ENCODE measurements at regions not wholly inside any gene's neighbourhood (a gene's known extent, or its start where the extent isn't known, plus 50 kb on each side); places are given as distances from the start of the nearest gene placed in this dataset.
"Not testable (repeated sequence)": the region's sequence is repeated elsewhere in the genome, so short reads cannot be mapped to it uniquely, and the experiment has no call there.

DNA sequence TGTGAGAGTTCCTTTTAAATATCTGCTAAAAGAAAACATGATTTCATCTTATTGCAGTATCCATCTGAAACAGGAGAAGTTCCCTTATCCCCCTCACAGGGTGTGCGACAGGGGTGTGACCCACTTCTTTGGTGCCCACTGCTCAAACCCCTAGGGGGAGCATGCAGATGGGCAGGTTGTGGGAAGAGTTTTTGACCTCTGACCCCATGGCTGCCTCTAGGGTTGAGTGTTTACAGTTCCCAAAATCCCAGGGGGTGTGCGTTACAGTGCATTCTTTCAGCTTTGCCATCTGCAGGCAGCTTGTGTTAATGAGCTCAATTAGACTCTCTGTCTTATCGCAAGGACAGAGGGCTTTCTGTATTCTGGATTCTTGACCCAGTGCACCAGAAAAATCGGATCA is 443.2 kb upstream of the FRG2C start:
- TF ChIP-seq, protein P1, sequence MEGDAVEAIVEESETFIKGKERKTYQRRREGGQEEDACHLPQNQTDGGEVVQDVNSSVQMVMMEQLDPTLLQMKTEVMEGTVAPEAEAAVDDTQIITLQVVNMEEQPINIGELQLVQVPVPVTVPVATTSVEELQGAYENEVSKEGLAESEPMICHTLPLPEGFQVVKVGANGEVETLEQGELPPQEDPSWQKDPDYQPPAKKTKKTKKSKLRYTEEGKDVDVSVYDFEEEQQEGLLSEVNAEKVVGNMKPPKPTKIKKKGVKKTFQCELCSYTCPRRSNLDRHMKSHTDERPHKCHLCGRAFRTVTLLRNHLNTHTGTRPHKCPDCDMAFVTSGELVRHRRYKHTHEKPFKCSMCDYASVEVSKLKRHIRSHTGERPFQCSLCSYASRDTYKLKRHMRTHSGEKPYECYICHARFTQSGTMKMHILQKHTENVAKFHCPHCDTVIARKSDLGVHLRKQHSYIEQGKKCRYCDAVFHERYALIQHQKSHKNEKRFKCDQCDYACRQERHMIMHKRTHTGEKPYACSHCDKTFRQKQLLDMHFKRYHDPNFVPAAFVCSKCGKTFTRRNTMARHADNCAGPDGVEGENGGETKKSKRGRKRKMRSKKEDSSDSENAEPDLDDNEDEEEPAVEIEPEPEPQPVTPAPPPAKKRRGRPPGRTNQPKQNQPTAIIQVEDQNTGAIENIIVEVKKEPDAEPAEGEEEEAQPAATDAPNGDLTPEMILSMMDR (conservative IDR thresholded peaks at IDR 0.05), result no peak
- Mint-ChIP-seq H3K4me3 (no peak overlapping the region), H3K4me1 (ENCODE audit: unreplicated experiment) (no peaks in the 10 kb centered on the region), H3K27ac (no peak overlapping the region), H3K9me3 (no peaks in the 10 kb centered on the region), H3K36me3 (no peaks in the 10 kb centered on the region), H3K27me3 (peaks cover 5% of the 10 kb centered on the region)
- DNase-seq (ENCODE audit: extremely low spot score, unreplicated experiment), result no peak

DNA sequence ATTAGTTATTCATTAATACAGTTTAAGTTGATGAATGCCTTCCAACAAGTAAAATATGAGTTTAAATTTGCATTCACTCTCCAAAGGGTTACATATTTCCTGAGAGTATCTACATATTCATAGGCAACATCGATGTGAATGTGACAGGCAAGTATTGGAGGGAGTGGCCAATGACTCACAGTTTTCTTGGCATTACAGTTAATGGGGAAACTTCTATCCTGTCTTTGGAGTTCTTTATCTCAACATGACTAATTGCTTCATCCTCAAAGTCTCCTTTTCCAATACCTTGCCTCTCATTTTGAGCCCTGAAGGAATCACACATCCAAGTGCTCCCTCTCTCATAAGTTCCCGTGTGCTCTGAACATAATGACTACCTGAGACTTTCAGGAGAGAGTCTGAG is 439.7 kb upstream of the FRG2C start:
- H3K27ac Mint-ChIP-seq, result no peak overlapping the region
- TF ChIP-seq, protein P1 (conservative IDR thresholded peaks at IDR 0.05), result no peak
- no peaks in the 10 kb centered on the region for H3K9me3 Mint-ChIP-seq
- DNase-seq (ENCODE audit: extremely low spot score, unreplicated experiment), result no peak
- H3K4me3 Mint-ChIP-seq, result no peak overlapping the region
- no peaks in the 10 kb centered on the region for H3K36me3 Mint-ChIP-seq
- H3K27me3 Mint-ChIP-seq, result peaks cover 5% of the 10 kb centered on the region
- no peaks in the 10 kb centered on the region for H3K4me1 Mint-ChIP-seq (ENCODE audit: unreplicated experiment)

DNA sequence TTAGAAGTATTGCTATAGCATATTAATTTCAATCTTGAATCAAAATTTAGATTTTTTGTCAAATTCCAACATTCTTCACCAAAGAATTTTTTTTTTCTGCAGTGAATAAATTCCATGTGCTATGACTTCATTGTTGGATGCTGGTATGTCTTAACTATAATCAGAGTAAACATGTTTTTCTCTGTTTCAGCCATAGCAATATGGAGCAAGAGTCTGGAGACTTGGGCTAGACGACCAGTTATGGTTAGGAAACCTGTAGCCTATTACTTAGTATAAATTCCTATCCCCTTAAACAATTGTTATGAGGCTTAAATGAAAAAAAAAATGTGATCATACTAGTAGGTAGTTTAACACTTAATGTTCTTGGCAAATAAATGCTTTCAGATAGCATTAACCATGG is 431.9 kb upstream of the FRG2C start:
- peaks cover 3% of the 10 kb centered on the region for H3K27me3 Mint-ChIP-seq
- TF ChIP-seq, protein P1 (conservative IDR thresholded peaks at IDR 0.05), result no peak
- H3K27ac Mint-ChIP-seq, result no peak overlapping the region
- no peaks in the 10 kb centered on the region for H3K36me3 Mint-ChIP-seq
- H3K4me1 Mint-ChIP-seq (ENCODE audit: unreplicated experiment), result peaks cover 14% of the 10 kb centered on the region
- no peak overlapping the region for H3K4me3 Mint-ChIP-seq
- no peak for DNase-seq (ENCODE audit: extremely low spot score, unreplicated experiment)
- no peaks in the 10 kb centered on the region for H3K9me3 Mint-ChIP-seq

GRCh38 chr3:75235631-75236030 is 428.5 kb upstream of the FRG2C start:
- TF ChIP-seq, protein P1 (conservative IDR thresholded peaks at IDR 0.05), result no peak
- Mint-ChIP-seq H3K27me3 (peaks cover 3% of the 10 kb centered on the region), H3K4me3 (no peak overlapping the region), H3K4me1 (ENCODE audit: unreplicated experiment) (peaks cover 14% of the 10 kb centered on the region), H3K36me3 (no peaks in the 10 kb centered on the region), H3K9me3 (no peaks in the 10 kb centered on the region), H3K27ac (no peak overlapping the region)
- DNase-seq (ENCODE audit: extremely low spot score, unreplicated experiment), result no peak

DNA sequence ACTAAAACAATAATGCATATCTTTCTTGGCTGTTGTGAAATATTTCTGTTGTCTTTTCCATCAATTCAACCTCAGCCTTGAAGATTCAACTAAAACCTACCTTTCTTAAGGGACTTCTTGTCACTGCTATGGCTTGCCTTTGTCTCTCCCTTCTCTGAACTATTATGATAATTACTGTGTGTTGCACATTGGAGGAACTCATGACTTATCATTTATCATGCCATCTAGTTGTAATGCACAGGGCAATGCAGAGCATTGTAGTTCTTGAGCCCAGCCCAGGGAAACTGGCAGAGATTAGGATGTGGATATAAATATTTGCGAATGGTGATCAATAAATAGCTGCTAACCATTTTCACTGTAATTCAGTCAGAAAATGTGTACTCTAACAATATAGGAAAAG is 427.1 kb upstream of the FRG2C start:
- no peak overlapping the region for H3K27ac Mint-ChIP-seq
- DNase-seq (ENCODE audit: extremely low spot score, unreplicated experiment), result no peak
- TF ChIP-seq, protein P1 (conservative IDR thresholded peaks at IDR 0.05), result no peak
- H3K27me3 Mint-ChIP-seq, result peaks cover 3% of the 10 kb centered on the region
- H3K4me1 Mint-ChIP-seq (ENCODE audit: unreplicated experiment), result peaks cover 4% of the 10 kb centered on the region
- no peak overlapping the region for H3K4me3 Mint-ChIP-seq
- no peaks in the 10 kb centered on the region for H3K9me3 Mint-ChIP-seq
- H3K36me3 Mint-ChIP-seq, result no peaks in the 10 kb centered on the region

- Mint-ChIP-seq H3K9me3 (no peaks in the 10 kb centered on the region), H3K27ac (no peak overlapping the region), H3K27me3 (peaks cover 3% of the 10 kb centered on the region), H3K4me3 (no peak overlapping the region), H3K4me1 (ENCODE audit: unreplicated experiment) (peaks cover 4% of the 10 kb centered on the region), H3K36me3 (no peaks in the 10 kb centered on the region)
- DNase-seq (ENCODE audit: extremely low spot score, unreplicated experiment), result no peak
- TF ChIP-seq, protein P1 (conservative IDR thresholded peaks at IDR 0.05), result no peak
Observed at GRCh38 chr3:75237477-75237876, 426.7 kb upstream of the FRG2C start.

DNA sequence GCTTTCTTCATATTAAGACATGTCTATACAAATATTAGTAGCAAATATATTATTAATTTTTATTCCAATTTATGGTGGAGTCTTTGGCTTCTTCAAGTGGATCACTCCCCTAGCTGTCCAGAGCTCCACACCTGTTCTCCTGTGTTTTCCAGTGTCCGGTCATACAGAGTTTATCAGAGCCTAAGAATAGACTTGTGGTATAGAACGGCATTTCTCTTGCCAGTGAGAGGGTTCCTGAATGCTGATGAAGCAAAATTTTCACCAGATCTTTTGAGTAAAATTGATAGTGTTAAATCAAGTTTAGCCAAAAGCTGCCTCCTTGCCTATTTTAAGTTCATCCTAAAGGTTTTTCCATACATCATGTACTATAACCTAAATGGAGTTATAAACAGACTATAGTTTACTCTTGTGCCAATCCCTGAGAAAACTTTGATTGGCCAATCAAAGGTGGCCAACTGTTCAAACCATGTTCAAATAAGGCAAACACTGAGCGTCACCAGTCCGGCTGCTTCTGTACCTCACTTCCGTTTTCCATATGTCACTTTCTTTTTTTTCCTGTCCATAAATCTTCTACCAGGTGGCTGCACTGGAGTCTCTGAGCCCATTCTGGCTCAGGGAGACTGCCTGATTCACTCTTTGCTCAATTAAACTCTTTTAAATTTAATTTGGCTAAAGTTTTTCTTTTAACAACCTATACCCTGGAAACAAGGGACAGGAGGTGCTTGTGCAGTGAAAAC is 422.7 kb upstream of the FRG2C start:
- H3K4me3 Mint-ChIP-seq; H3K36me3 Mint-ChIP-seq; DNase-seq (ENCODE audit: extremely low spot score, unreplicated experiment); H3K27ac Mint-ChIP-seq; H3K27me3 Mint-ChIP-seq; H3K4me1 Mint-ChIP-seq (ENCODE audit: unreplicated experiment): not testable (repeated sequence)
- peaks cover 13% of the 10 kb centered on the region for H3K9me3 Mint-ChIP-seq
